ENCODE measurements at regions not wholly inside any gene's neighbourhood (a gene's known extent, or its start where the extent isn't known, plus 50 kb on each side); places are given as distances from the start of the nearest gene placed in this dataset.
"Not testable (repeated sequence)": the region's sequence is repeated elsewhere in the genome, so short reads cannot be mapped to it uniquely, and the experiment has no call there.

- DNase-seq (ENCODE audit: low read depth): not testable (repeated sequence)
Observed at GRCh38 chr2:95727420-95727819, 135.6 kb downstream of the TRIM43 start.

GRCh38 chr2:95728878-95729596 is 137.2 kb downstream of the TRIM43 start:
- peak; percentile 69 for DNase-seq (ENCODE audit: low read depth)

GRCh38 chr2:95729597-95729955 is 137.8 kb downstream of the TRIM43 start:
- no peak for DNase-seq (ENCODE audit: low read depth)

GRCh38 chr2:95730813-95731212 is 139.0 kb downstream of the TRIM43 start:
- no peak for DNase-seq (ENCODE audit: low read depth)

GRCh38 chr2:95734976-95735890 is 143.4 kb downstream of the TRIM43 start:
- no peak for DNase-seq (ENCODE audit: low read depth)

DNA sequence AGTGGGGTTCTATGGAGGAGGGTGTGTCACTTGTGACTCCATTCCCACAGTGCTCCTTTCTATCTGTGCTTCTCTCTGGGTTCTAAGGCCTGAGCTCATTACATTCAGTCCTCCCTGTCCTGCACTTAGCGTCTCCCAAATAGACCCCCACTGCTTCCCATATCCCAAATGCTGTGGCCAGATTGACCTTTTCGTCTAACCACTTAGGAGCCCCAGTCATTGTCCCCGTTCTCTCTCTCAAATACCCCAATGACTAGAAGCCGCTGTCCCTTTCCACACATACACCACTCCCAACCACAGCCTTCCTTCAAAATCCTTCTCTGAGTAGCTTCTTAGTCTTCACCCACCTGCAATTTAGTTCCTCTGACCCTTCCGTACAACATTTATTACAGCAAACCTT is 146.5 kb downstream of the TRIM43 start:
- no peak for DNase-seq (ENCODE audit: low read depth)

DNA sequence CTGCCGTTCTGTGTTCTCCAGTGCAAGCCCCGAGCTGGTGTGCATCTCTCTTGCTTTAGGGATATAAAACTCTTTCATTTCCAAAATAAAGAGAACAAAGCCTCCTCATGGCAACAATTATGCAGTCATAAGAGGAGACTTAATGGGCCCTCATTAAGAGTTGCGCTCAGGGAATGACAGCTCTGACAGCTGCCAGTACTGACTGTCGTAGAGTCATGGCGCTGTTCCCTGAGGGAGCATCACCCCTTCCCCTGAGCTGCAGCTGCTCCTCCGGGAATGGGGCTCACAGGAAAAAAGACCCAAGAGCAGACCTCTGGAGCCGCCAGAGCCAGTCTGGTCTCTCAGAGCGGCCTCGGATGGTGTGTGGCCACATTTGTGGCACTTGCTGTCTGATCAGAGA is 160.3 kb downstream of the TRIM43 start:
- not testable (repeated sequence) for DNase-seq (ENCODE audit: low read depth)

DNA sequence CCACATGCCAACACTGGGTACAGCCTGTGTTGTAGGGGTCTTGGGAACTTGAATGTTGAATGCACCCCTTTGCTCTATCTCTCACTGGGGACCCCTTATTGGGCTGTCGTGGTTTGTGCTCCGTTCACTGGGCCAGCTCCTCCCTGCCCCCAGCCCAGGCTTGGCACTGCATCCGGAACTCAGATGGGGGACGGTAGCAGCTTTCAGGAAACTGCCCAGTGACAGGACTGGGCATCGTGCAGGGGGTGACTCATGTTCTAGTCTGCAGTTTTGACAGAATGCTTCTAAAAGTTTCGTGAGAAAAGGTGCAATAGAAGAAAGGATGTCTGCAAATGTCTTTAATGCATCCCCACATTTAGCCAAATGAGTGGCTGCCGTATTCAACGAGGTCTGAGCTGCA is 162.0 kb downstream of the TRIM43 start:
- not testable (repeated sequence) for DNase-seq (ENCODE audit: low read depth)

DNA sequence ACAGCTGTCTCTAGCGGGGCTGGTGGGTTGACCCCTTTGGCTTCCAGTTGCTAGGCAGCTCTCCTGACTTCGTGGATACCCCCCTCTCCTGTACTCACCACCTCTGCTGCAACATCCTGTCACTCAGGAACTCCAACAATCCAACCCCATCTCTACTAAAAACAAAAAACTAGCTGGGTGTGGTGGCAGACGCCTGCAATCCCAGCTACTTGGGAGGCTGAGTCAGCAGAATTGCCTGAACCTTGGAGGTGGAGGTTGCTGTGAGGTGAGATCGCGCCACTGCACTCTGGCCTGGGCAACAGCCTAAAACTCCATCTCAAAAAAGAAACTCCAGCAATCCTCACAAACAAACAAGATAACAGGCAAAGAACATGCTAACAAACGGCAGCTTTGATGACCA is 162.4 kb downstream of the TRIM43 start:
- not testable (repeated sequence) for DNase-seq (ENCODE audit: low read depth)

- not testable (repeated sequence) for DNase-seq (ENCODE audit: low read depth)
Observed at GRCh38 chr2:95754819-95755563, 163.2 kb downstream of the TRIM43 start.

DNA sequence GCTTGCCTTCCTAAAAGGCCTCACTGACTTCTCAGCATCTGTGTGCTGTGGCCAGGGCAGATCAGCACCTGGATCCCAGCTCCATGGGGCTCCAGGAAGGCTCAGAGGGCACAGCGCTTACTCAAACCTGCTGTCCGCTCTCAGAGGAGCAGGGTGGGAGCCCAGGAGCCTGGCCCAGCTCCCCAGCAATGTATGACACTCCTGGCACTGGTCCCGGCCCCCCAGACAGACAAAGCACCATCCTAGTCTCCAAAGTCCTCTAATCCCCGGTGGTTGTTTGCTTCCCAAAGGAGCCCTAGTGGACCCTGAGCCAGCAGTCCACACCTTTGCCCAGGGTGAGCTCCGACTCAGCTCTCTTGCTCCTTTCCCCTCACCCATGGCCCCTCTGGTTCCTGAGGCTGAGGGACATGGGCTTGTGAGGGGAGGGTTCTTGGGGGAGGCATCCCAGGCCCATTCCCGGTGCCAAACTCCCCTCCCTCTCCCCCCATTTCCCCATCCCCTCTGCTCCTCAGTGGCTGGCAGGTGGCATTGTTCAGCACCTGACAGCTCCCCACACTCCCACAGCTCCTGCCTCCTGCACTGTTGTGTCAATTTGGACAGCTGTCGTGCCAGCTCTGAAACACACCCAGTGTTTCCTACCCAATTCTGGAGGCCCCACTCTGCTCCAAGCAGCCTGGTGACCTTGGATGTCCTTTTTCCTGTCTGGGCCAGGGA is 164.3 kb downstream of the TRIM43 start:
- DNase-seq (ENCODE audit: low read depth): not testable (repeated sequence)

DNA sequence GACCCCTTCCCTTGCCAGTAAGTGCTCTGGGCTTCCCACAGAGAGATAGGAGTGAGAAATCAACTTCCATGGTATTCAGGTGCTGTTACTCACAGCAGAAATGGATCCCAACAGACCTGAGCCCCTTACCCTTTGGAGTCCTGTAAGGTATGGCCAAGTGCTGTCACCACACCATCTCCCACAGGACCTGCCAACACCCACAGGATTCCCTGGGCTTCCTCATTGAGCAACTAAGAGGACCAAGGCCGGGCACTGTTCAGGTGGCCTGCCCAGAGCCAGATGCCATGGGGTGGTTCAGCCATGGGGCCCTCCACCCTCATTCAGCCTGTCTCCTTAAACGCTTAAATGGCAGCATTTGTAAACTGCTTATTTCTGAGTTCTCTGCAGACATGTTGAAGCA is 166.2 kb downstream of the TRIM43 start:
- no peak for DNase-seq (ENCODE audit: low read depth)

GRCh38 chr2:95759481-95760246 is 167.9 kb downstream of the TRIM43 start:
- no peak for DNase-seq (ENCODE audit: low read depth)

- peak; percentile 38 for DNase-seq (ENCODE audit: low read depth)
Observed at GRCh38 chr2:95760806-95761525, 169.2 kb downstream of the TRIM43 start.

DNA sequence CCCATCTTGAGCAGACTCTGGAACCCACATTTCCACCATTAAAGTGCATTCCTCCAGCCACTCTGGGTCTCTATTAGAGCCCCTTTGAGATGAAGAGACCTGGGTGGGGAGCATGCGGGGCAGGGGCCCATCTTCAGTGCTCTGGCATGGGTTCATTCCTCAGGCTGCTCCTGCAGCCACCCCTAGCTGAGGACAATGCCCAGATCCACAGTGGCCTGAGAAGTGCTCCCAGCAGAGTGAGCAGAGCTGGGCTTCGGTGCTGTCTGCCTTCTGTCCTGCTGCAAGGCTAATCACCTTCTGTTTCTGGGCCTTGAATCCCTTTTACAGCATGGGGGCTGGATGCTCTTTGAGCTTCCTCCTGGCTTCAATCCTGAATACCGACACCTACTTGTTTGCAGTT is 169.8 kb downstream of the TRIM43 start:
- DNase-seq (ENCODE audit: low read depth): no peak

GRCh38 chr2:95762023-95763021 is 170.5 kb downstream of the TRIM43 start:
- not testable (repeated sequence) for DNase-seq (ENCODE audit: low read depth)

DNA sequence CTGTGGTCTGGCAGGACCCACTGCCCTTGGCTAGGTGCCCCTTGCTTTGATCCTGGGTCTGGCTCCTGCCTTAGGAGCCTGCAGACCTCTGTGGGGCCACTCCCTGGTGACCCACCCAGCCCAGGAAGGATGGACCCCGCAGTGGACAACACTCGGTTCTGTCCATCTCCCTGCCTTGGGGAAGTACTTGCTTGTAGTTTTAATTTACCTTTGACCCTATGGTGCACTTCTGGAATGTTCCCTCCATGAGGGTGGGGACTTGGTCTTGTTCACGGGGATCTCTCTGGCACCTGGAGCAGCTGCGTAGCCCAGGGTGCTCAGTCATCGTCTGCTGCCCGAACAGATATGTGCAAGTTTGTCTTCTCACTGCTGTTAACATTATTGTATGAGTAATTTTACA is 171.3 kb downstream of the TRIM43 start:
- DNase-seq (ENCODE audit: low read depth): not testable (repeated sequence)

GRCh38 chr2:95764966-95765365 is 173.2 kb downstream of the TRIM43 start:
- not testable (repeated sequence) for DNase-seq (ENCODE audit: low read depth)
